ENCODE measurements at regions not wholly inside any gene's neighbourhood (a gene's known extent, or its start where the extent isn't known, plus 50 kb on each side); places are given as distances from the start of the nearest gene placed in this dataset.
A peak's percentile ranks its signal among the peaks of the same experiment; 100 is the strongest.

DNA sequence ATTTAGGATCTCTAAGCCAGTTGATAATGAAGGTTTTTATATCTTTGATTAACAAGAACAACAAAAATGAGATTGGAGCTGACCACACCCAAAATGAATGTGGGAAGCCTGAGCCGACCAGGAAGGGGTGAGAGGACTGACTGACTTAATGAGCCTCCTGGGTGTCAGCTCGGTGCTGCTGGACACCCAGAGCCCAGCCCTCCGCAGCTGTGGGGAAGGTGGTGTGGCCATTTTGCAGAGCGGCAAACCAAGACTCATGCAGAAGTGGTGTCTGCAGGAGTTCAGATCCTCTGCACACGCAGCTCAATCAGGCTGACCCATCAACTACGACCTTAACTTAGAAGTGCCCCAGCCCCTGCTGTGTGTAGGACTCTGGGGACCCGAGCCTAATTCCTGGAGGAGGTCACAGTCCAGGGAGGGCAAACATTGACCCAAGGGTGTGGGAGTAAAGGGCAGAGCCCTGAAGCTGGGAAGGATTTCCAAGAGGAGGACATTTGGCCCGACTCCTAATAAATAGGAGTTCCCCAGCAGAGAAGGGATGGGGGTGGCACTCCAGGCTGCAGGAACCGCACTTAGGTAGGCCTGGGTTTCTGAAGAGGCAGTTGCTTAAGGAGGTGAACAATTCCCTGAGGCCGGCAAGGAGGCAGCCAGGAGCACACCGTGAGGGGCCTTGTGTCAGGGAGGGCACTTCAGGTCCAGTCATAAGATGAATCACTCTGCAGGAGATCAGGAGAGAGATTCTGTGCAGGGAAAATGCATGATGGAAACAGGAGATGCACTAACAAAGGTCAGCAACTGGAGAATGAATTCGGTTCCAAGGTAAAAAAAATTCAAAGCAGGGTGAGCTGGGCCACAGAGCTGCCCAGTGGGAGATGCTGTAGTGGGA, 197.1 kb upstream of the TPM1 start:
- Histone ChIP-seq H3K9me3 (ENCODE audit: control insufficient read depth, insufficient read depth, low read length) (peaks cover 8% of the 10 kb centered on the region), H3K4me3 (ENCODE audit: low read depth, low read length) (no peak overlapping the region), H3K27me3 (ENCODE audit: control insufficient read depth, insufficient read depth, low read length) (no peaks in the 10 kb centered on the region), H3K27ac (ENCODE audit: low read depth, low read length) (no peak overlapping the region)
- DNase-seq (ENCODE audit: low read depth, low spot score), result no peak
- POLR2A ChIA-PET, result interaction anchor here (0.6 kb wide), 2 partner anchors 53 to 229 kb away, joined by 3 read pairs; no protein-coding TSS in a partner anchor
- CTCF ChIA-PET, result interaction anchor here (0.6 to 1.1 kb wide), 3 partner anchors 20 to 261 kb away, joined by 3 to 4 read pairs (median 3); no protein-coding TSS in a partner anchor
- no peak for TF ChIP-seq CTCF (IDR thresholded peaks at IDR 0.05; ENCODE audit: low read depth, low read length)

DNA sequence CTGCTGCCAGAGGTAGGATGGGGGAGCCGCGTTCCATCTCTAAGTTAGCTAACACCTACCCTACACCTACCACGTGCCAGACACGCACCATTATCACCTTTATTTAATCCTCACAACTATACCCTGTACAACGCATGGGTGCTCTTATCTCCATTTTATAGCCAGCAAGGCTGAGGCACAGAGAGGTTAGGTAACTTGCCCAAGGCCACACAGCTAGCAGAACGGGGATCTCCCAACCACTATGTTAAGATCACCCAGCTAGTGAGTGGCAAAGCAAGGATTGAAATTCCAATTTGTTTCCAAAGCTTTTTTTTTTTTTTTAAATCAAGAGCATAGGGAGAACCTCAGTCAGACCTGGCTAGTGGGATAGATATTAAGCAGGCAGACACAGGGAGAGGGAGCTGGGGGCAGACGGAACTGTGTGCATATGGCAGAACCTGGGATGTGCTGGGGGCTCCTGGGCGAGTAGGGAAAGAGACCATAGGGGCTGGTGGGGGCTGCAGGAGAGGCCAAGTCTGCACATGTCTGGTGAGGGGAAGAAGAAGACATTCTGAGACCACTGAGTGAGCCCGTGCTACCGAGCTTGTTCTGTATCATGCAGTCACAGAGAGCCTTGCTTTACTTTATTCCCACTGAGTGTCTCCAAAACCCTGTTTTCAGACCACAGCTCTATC, 196.3 kb upstream of the TPM1 start:
- ChIA-PET POLR2A (interaction anchor here (0.6 kb wide), 2 partner anchors 52 to 228 kb away, joined by 3 read pairs; no protein-coding TSS in a partner anchor), CTCF (interaction anchor here (0.6 to 1.1 kb wide), 3 partner anchors 19 to 262 kb away, joined by 3 to 4 read pairs (median 3); no protein-coding TSS in a partner anchor)
- no peaks in the 10 kb centered on the region for H3K27me3 ChIP-seq (ENCODE audit: control insufficient read depth, insufficient read depth, low read length)

GRCh38 chr15:62846805-62847495, 195.6 kb upstream of the TPM1 start:
- CTCF ChIA-PET, result interaction anchor here (2.0 kb wide), 1 partner anchor 201 kb away, joined by 4 read pairs; no protein-coding TSS in a partner anchor
- H3K9me3 ChIP-seq (ENCODE audit: control insufficient read depth, insufficient read depth, low read length), result peaks cover 6% of the 10 kb centered on the region; the same call in 1 of the 2 replicates
- no peak for TF ChIP-seq CTCF (IDR thresholded peaks at IDR 0.05; ENCODE audit: low read depth, low read length)
- H3K27me3 ChIP-seq (ENCODE audit: control insufficient read depth, insufficient read depth, low read length), result no peaks in the 10 kb centered on the region
- H3K27ac ChIP-seq (ENCODE audit: low read depth, low read length), result no peak overlapping the region
- POLR2A ChIA-PET, result no interaction called here
- no peak overlapping the region for H3K4me3 ChIP-seq (ENCODE audit: low read depth, low read length)
- no peak for DNase-seq (ENCODE audit: low read depth, low spot score)

More for the DNA sequence above, 196.3 kb upstream of the TPM1 start:
- DNase-seq (ENCODE audit: low read depth, low spot score), result no peak
- no peak overlapping the region for H3K27ac ChIP-seq (ENCODE audit: low read depth, low read length)
- peaks cover 6% of the 10 kb centered on the region; the same call in 1 of the 2 replicates for H3K9me3 ChIP-seq (ENCODE audit: control insufficient read depth, insufficient read depth, low read length)
- TF ChIP-seq CTCF (IDR thresholded peaks at IDR 0.05; ENCODE audit: low read depth, low read length), result no peak
- H3K4me3 ChIP-seq (ENCODE audit: low read depth, low read length), result no peak overlapping the region

DNA sequence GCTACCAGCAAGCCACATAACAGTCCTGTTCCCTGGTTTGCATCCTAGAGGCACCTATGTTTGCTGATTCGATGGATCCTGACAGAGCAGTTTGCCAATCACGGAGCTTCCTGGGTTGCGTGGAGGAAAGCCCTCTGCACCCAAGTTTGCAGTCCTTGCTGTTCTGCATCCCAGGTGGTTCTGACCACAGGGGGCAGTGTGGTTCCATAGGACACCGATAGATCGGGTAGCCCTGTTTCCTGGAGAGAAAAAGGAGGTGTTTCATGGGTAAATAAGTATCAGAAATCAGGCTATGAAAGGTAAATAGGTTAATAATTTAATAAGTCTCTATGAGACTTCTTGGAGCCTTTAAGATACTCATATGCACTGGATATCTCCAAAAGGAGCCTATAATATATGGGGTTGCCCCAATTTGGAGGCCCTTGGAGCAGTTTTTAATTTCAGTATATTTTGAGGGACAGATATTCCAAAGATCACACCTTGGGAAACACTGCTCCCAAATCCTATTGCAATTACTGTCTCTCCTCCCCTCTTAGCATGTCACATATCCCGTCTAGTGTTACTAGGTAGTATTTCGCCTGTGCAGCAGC, 194.6 kb upstream of the TPM1 start:
- CTCF ChIA-PET, result interaction anchor here (0.6 to 2.0 kb wide), 4 partner anchors 14 to 287 kb away, joined by 3 to 4 read pairs (median 3); no protein-coding TSS in a partner anchor
- Histone ChIP-seq H3K27me3 (ENCODE audit: control insufficient read depth, insufficient read depth, low read length) (no peaks in the 10 kb centered on the region), H3K27ac (ENCODE audit: low read depth, low read length) (no peak overlapping the region), H3K4me3 (ENCODE audit: low read depth, low read length) (no peak overlapping the region), H3K9me3 (ENCODE audit: control insufficient read depth, insufficient read depth, low read length) (peaks cover 6% of the 10 kb centered on the region; the same call in 1 of the 2 replicates)
- no peak for DNase-seq (ENCODE audit: low read depth, low spot score)
- peak; percentile 53 for TF ChIP-seq CTCF (IDR thresholded peaks at IDR 0.05; ENCODE audit: low read depth, low read length)
- POLR2A ChIA-PET, result interaction anchor here (1.3 kb wide), 1 partner anchor 194 kb away, joined by 6 read pairs; the partner anchor contains the start of gene TPM1

All from AG04450 (cell line).